GM21737 (cell line): ENCODE measurements at regions not wholly inside any gene's neighbourhood (a gene's known extent, or its start where the extent isn't known, plus 50 kb on each side); places are given as distances from the start of the nearest gene placed in this dataset.

Source experiments
- ATAC-seq: cut with Tn5 transposase; IDR thresholded peaks from one replicate; pipeline ENCODE4 v1.9.1; 2021; ENCODE audit warnings: mild to moderate bottlenecking, moderate library complexity; ENCODE audit not compliant: unreplicated experiment

- no peak for ATAC-seq
These were observed 313.5 kb downstream of the CAAP1 start for GRCh38 chr9:26579056-26579455.

- ATAC-seq, result no peak
These were observed 317.6 kb downstream of the CAAP1 start for GRCh38 chr9:26574898-26575440.

GRCh38 chr9:26574256-26574655 is 318.3 kb downstream of the CAAP1 start:
- ATAC-seq, result no peak

- no peak for ATAC-seq
These were observed 324.6 kb downstream of the CAAP1 start for GRCh38 chr9:26567976-26568375.

- no peak for ATAC-seq
These were observed 326.5 kb downstream of the CAAP1 start for GRCh38 chr9:26566141-26566540.

GRCh38 chr9:26565118-26565517 is 327.5 kb downstream of the CAAP1 start:
- no peak for ATAC-seq

- ATAC-seq, result no peak
These were observed 330.3 kb downstream of the CAAP1 start for GRCh38 chr9:26562338-26562737.

GRCh38 chr9:26561928-26562327 is 330.7 kb downstream of the CAAP1 start:
- no peak for ATAC-seq

- no peak for ATAC-seq
These were observed 333.1 kb downstream of the CAAP1 start for GRCh38 chr9:26559506-26559905.

GRCh38 chr9:26551971-26552370 is 340.6 kb downstream of the CAAP1 start:
- no peak for ATAC-seq

GRCh38 chr9:26551451-26551850 is 341.2 kb downstream of the CAAP1 start:
- ATAC-seq, result no peak

GRCh38 chr9:26548781-26549290 is 343.8 kb downstream of the CAAP1 start:
- no peak for ATAC-seq

GRCh38 chr9:26539867-26540493 is 352.6 kb downstream of the CAAP1 start:
- ATAC-seq, result no peak

- ATAC-seq, result no peak
These were observed 355.4 kb downstream of the CAAP1 start for GRCh38 chr9:26537211-26537610.

- ATAC-seq, result no peak
These were observed 357.5 kb downstream of the CAAP1 start for GRCh38 chr9:26535151-26535550.

GRCh38 chr9:26530841-26531240 is 361.8 kb downstream of the CAAP1 start:
- ATAC-seq, result no peak

- ATAC-seq, result no peak
These were observed 364.7 kb downstream of the CAAP1 start for GRCh38 chr9:26527931-26528330.

- no peak for ATAC-seq
These were observed 368.3 kb downstream of the CAAP1 start for GRCh38 chr9:26524267-26524666.

- no peak for ATAC-seq
These were observed 369.0 kb downstream of the CAAP1 start for GRCh38 chr9:26523577-26523976.

GRCh38 chr9:26520141-26520540 is 372.5 kb downstream of the CAAP1 start:
- no peak for ATAC-seq

GRCh38 chr9:26516773-26517343 is 375.7 kb downstream of the CAAP1 start:
- no peak for ATAC-seq

GRCh38 chr9:26513730-26514129 is 378.9 kb downstream of the CAAP1 start:
- ATAC-seq, result no peak
